Heart left ventricle (tissue), 16 donors: ENCODE measurements at regions not wholly inside any gene's neighbourhood (a gene's known extent, or its start where the extent isn't known, plus 50 kb on each side); places are given as distances from the start of the nearest gene placed in this dataset.

Experiments
- ATAC-seq, 4 donors: fragments of 200-7000 bp; cut with Tn5 transposase; one replicate each; pipeline ENCODE4 v1.9.1; 2020 to 2022; ENCODE audit warnings: moderate library complexity in 4 of 4, mild to moderate bottlenecking in 3 of 4, moderate number of reproducible peaks in 1 of 4
- DNase-seq, 5 donors: peaks; one replicate each; pipeline ENCODE4 v3.0.0-alpha.2; 2020
- H3K27ac ChIP-seq, 12 donors: fragments of 200-600 bp; sonication (generic) in 4 of 12; one replicate each; pipeline versions ENCODE4 v1.5.0 to v1.8.0; 2016 to 2022; ENCODE audit warnings: mild to moderate bottlenecking in 2 of 12
- H3K27me3 ChIP-seq, 9 donors: fragments of 200-600 bp; sonication (generic) in 2 of 9; one replicate each; pipeline versions ENCODE4 v1.5.1 to v1.8.0; 2016 to 2022; ENCODE audit warnings: mild to moderate bottlenecking in 3 of 9
- H3K36me3 ChIP-seq, 9 donors: fragments of 200-600 bp; sonication (generic) in 2 of 9; one replicate each; pipeline versions ENCODE4 v1.5.0 to v1.8.0; 2018 to 2022; ENCODE audit warnings: mild to moderate bottlenecking in 2 of 9
- H3K4me1 ChIP-seq, 12 donors: fragments of 200-600 bp; sonication (generic) in 4 of 12; one replicate each; pipeline versions ENCODE4 v1.5.0 to v1.8.0; 2016 to 2022; ENCODE audit warnings: mild to moderate bottlenecking in 3 of 12
- H3K4me3 ChIP-seq, 12 donors: fragments of 200-600 bp; sonication (generic) in 4 of 12; one replicate each; pipeline versions ENCODE4 v1.5.0 to v1.8.0; 2017 to 2022; ENCODE audit warnings: mild to moderate bottlenecking in 9 of 12, moderate library complexity in 4 of 12
- H3K9me3 ChIP-seq, 12 donors: fragments of 200-600 bp; sonication (generic) in 4 of 12; one replicate each; pipeline versions ENCODE4 v1.5.0 to v1.8.0; 2016 to 2022; ENCODE audit warnings: mild to moderate bottlenecking in 1 of 12
- CTCF ChIP-seq, 12 donors: fragments of 200-600 bp; sonication (generic) in 4 of 12; IDR thresholded peaks; one replicate each; pipeline versions ENCODE4 v1.5.0 to v1.8.0; 2018 to 2022; ENCODE audit warnings: antibody characterized with exemption in 12 of 12, mild to moderate bottlenecking in 5 of 12
- POLR2A ChIP-seq, 2 donors: fragments of 450-650 bp; IDR thresholded peaks; one replicate each; pipeline ENCODE4 v1.6.1; 2017; ENCODE audit warnings: antibody characterized with exemption in 2 of 2, mild to moderate bottlenecking in 2 of 2, moderate library complexity in 2 of 2
- WGBS, 4 donors: extraction: QIAGEN DNeasy Blood & Tissue Kit in 2 of 4; methylation state at CpG; one replicate each; pipeline versions ENCODE4 v1.1.5 to v1.1.7; 2013 to 2018; 5-methylcytosine and 5-hydroxymethylcytosine counted together
- intact Hi-C, 10 donors: fragments of 100-400 bp; cut with DNase I; formaldehyde crosslinking; loops; one replicate each; pipeline versions ENCODE4 v1.11.1 to v1.14.2; 2022
- donor health status: ischemic (EF 13 %, LVEDD 7.1; RV severe dilation, severe dysfunction).
- donor health status: healthy with polysubstance abuse.
- donor health status: DM: no; HTN: yes; CAD: no.
- donor health status: DM: no; HTN: no; CAD: no.
- donor health status: ischemic (EF 25% LVEDD 6.9; RV normal size, moderate dysfunction).
- donor health status: ischemic (EF 25% LVEDD 5.7; RV mildly dilated, moderate dysfunction).
- donor health status: healthy.
- donor health status: DM: yes; HTN: yes; CAD: no.
- donor health status: ischemic (EF 35%, LVEDD 5.7; RV mildly dilated, moderate dysfunction).
- donor health status: nonischemic (EF 11% LVEDD 7.7; RV severe dilation, severe dysfunction).
- donor health status: DM: yes; HTN: yes; CAD: no.
- donor health status: PGD.
- donor health status: ischemic (EF 29% LVEDD 5.4; RV normal size, mild dysfunction).
- donor health status: nonischemic (EF 23%, LVEDD 6.1; RV moderate dilation, normal function).

- DNase-seq, result no peak
- TF ChIP-seq CTCF (IDR thresholded peaks at IDR 0.05) (no peak), POLR2A (IDR thresholded peaks at IDR 0.05) (no peak)
Observed at GRCh38 chr5:38119836-38120235, 138.5 kb upstream of the EGFLAM start.

GRCh38 chr5:38117784-38118479 is 140.4 kb upstream of the EGFLAM start:
- peak in 1 of 4 donors; percentile 57 for ATAC-seq
- no peak for DNase-seq
- no peaks in the 10 kb centered on the region for H3K27me3 ChIP-seq
- H3K36me3 ChIP-seq, result no peaks in the 10 kb centered on the region
- no peak overlapping the region for H3K27ac ChIP-seq
- H3K9me3 ChIP-seq, result peaks cover 0 to 3% (median 0%) of the 10 kb centered on the region in 12 donors
- peaks cover 0 to 4% (median 0%) of the 10 kb centered on the region in 12 donors for H3K4me1 ChIP-seq
- intact Hi-C loops, result no loop called here
- no peak overlapping the region for H3K4me3 ChIP-seq
- TF ChIP-seq POLR2A (IDR thresholded peaks at IDR 0.05) (no peak), CTCF (IDR thresholded peaks at IDR 0.05) (no peak)
- 52 to 66% (median 53%) methylated on average over 5 of the region's 5 CpGs for WGBS, 4 donors

More at GRCh38 chr5:38119836-38120235, 138.5 kb upstream of the EGFLAM start:
- H3K4me3 ChIP-seq, result no peak overlapping the region
- WGBS, 4 donors, result 73 to 80% (median 78%) methylated on average over 3 of the region's 3 CpGs
- peaks cover 0 to 3% (median 0%) of the 10 kb centered on the region in 12 donors for H3K9me3 ChIP-seq
- H3K27me3 ChIP-seq, result no peaks in the 10 kb centered on the region
- H3K36me3 ChIP-seq, result no peaks in the 10 kb centered on the region
- no peak overlapping the region for H3K27ac ChIP-seq
- intact Hi-C loops, result no loop called here
- no peaks in the 10 kb centered on the region for H3K4me1 ChIP-seq
- no peak for ATAC-seq

- no peak overlapping the region for H3K27ac ChIP-seq
Observed at GRCh38 chr5:38115318-38115827, 143.0 kb upstream of the EGFLAM start.

More at GRCh38 chr5:38115318-38115827, 143.0 kb upstream of the EGFLAM start:
- H3K4me3 ChIP-seq, result no peak overlapping the region
- no peaks in the 10 kb centered on the region for H3K9me3 ChIP-seq
- intact Hi-C loops, result no loop called here
- TF ChIP-seq POLR2A (IDR thresholded peaks at IDR 0.05), result no peak
- TF ChIP-seq CTCF (IDR thresholded peaks at IDR 0.05), result no peak
- no peaks in the 10 kb centered on the region for H3K36me3 ChIP-seq
- peaks cover 0 to 4% (median 0%) of the 10 kb centered on the region in 12 donors for H3K4me1 ChIP-seq
- 42 to 59% (median 52%) methylated on average over 2 of the region's 2 CpGs for WGBS, 4 donors
- ATAC-seq (no peak), DNase-seq (no peak)
- H3K27me3 ChIP-seq, result no peaks in the 10 kb centered on the region
